Neural crest cell (in vitro differentiated cells): ENCODE measurements at regions not wholly inside any gene's neighbourhood (a gene's known extent, or its start where the extent isn't known, plus 50 kb on each side); places are given as distances from the start of the nearest gene placed in this dataset.

Source experiments
- DNase-seq: peaks from one replicate; pipeline ENCODE4 v3.0.0; 2021; ENCODE audit warnings: low read depth, mixed read lengths, low spot score
- H3K27ac Mint-ChIP-seq: one replicate; pipeline ENCODE4 v1.8.0; 2021; ENCODE audit warnings: mild to moderate bottlenecking, mixed read lengths; ENCODE audit not compliant: unreplicated experiment
- H3K27me3 Mint-ChIP-seq: 2 replicates; pipeline ENCODE4 v1.8.0; 2021; ENCODE audit warnings: low read depth, mild to moderate bottlenecking, mixed read lengths
- H3K36me3 Mint-ChIP-seq: 2 replicates; pipeline ENCODE4 v1.8.0; 2021; ENCODE audit warnings: low read depth, mild to moderate bottlenecking, mixed read lengths
- H3K4me1 Mint-ChIP-seq: 2 replicates; pipeline ENCODE4 v1.8.0; 2021; ENCODE audit warnings: mixed read lengths
- H3K4me3 Mint-ChIP-seq: one replicate; pipeline ENCODE4 v1.8.0; 2021; ENCODE audit warnings: mild to moderate bottlenecking, mixed read lengths
- H3K9me3 Mint-ChIP-seq: 2 replicates; pipeline ENCODE4 v1.8.0; 2021; ENCODE audit warnings: mixed read lengths
- TF ChIP-seq, protein P1 (sequence below): fragments of 200-600 bp; sonication (generic); conservative IDR thresholded peaks from 2 replicates; pipeline ENCODE4 v1.5.0; 2021; ENCODE audit warnings: antibody characterized with exemption, mild to moderate bottlenecking

GRCh38 chr4:110830461-110830860 lies 207.6 kb upstream of the PITX2 start:
- Mint-ChIP-seq H3K4me3 (no peak overlapping the region), H3K36me3 (no peaks in the 10 kb centered on the region), H3K27me3 (no peaks in the 10 kb centered on the region), H3K27ac (no peak overlapping the region), H3K4me1 (no peaks in the 10 kb centered on the region), H3K9me3 (no peaks in the 10 kb centered on the region)
- TF ChIP-seq, protein P1, sequence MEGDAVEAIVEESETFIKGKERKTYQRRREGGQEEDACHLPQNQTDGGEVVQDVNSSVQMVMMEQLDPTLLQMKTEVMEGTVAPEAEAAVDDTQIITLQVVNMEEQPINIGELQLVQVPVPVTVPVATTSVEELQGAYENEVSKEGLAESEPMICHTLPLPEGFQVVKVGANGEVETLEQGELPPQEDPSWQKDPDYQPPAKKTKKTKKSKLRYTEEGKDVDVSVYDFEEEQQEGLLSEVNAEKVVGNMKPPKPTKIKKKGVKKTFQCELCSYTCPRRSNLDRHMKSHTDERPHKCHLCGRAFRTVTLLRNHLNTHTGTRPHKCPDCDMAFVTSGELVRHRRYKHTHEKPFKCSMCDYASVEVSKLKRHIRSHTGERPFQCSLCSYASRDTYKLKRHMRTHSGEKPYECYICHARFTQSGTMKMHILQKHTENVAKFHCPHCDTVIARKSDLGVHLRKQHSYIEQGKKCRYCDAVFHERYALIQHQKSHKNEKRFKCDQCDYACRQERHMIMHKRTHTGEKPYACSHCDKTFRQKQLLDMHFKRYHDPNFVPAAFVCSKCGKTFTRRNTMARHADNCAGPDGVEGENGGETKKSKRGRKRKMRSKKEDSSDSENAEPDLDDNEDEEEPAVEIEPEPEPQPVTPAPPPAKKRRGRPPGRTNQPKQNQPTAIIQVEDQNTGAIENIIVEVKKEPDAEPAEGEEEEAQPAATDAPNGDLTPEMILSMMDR, result no peak
- DNase-seq, result no peak

- H3K36me3 Mint-ChIP-seq, result no peaks in the 10 kb centered on the region
- H3K27ac Mint-ChIP-seq, result no peak overlapping the region
- no peaks in the 10 kb centered on the region for H3K9me3 Mint-ChIP-seq
- TF ChIP-seq, protein P1, result no peak
- H3K27me3 Mint-ChIP-seq, result no peaks in the 10 kb centered on the region
- no peak overlapping the region for H3K4me3 Mint-ChIP-seq
- no peak for DNase-seq
- H3K4me1 Mint-ChIP-seq, result no peaks in the 10 kb centered on the region
These were observed 215.1 kb upstream of the PITX2 start for GRCh38 chr4:110837896-110838450.

- Mint-ChIP-seq H3K4me3 (no peak overlapping the region), H3K4me1 (no peaks in the 10 kb centered on the region)
These were observed 217.4 kb upstream of the PITX2 start for GRCh38 chr4:110840221-110840654.

DNA sequence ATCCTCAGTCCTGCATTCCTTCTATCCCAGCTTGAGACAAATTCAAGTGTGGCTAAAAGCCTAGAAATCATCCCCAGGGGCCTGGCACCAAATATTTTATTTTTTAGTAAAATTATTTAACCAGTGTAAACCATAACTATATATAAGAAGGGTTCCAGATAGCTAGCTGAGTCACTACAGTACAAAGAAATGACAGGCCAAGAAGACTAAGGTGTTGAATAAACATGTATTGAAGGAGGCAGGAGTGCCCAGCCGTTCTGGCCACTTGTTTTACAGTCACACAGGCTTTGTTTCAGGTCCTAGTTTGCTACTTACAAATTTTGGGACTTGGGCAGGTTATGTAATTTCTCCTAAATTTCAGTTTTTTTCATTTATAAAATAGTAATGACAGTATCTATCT lies 225.9 kb upstream of the PITX2 start:
- DNase-seq, result no peak
- Mint-ChIP-seq H3K36me3 (no peaks in the 10 kb centered on the region), H3K27ac (no peak overlapping the region), H3K4me3 (no peak overlapping the region), H3K9me3 (no peaks in the 10 kb centered on the region), H3K27me3 (peaks cover 10% of the 10 kb centered on the region), H3K4me1 (peaks cover 5% of the 10 kb centered on the region)
- TF ChIP-seq, protein P1, result no peak

More at GRCh38 chr4:110840221-110840654, 217.4 kb upstream of the PITX2 start:
- Mint-ChIP-seq H3K36me3 (no peaks in the 10 kb centered on the region), H3K27ac (no peak overlapping the region), H3K27me3 (no peaks in the 10 kb centered on the region), H3K9me3 (no peaks in the 10 kb centered on the region)
- no peak for DNase-seq
- TF ChIP-seq, protein P1, result no peak

DNA sequence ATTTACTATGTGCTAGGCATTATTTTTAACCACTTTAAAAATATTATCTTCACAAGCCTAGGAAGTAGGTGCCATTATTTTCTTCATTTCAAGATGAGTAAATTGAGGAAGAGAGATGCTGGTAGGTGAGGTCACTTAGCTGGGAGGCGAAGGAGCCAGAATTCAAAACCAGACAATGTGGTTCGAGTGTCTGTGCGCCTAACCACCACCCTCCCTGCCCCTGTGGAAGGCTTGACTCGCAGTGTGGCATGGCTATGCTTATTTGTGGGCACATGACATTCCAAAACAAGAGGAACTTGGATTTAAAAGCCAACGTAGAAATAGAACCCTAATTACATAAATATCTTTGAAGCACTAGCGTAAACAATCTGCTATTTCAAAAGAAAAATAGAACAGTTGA lies 226.6 kb upstream of the PITX2 start:
- Mint-ChIP-seq H3K27me3 (peaks cover 10% of the 10 kb centered on the region), H3K27ac (no peak overlapping the region), H3K36me3 (no peaks in the 10 kb centered on the region), H3K9me3 (no peaks in the 10 kb centered on the region), H3K4me1 (peaks cover 5% of the 10 kb centered on the region), H3K4me3 (no peak overlapping the region)
- DNase-seq, result no peak
- TF ChIP-seq, protein P1, result no peak
